HG02870 (cell line): ENCODE measurements at regions not wholly inside any gene's neighbourhood (a gene's known extent, or its start where the extent isn't known, plus 50 kb on each side); places are given as distances from the start of the nearest gene placed in this dataset.

Source experiments
- ATAC-seq: cut with Tn5 transposase; IDR thresholded peaks from one replicate; pipeline ENCODE4 v1.9.1; 2021; ENCODE audit warnings: mild to moderate bottlenecking, moderate library complexity; ENCODE audit not compliant: unreplicated experiment

- no peak for ATAC-seq
Measured at GRCh38 chr2:42910645-42911405, 118.4 kb upstream of the HAAO start.

GRCh38 chr2:42909966-42910365 is 117.6 kb upstream of the HAAO start:
- no peak for ATAC-seq

DNA sequence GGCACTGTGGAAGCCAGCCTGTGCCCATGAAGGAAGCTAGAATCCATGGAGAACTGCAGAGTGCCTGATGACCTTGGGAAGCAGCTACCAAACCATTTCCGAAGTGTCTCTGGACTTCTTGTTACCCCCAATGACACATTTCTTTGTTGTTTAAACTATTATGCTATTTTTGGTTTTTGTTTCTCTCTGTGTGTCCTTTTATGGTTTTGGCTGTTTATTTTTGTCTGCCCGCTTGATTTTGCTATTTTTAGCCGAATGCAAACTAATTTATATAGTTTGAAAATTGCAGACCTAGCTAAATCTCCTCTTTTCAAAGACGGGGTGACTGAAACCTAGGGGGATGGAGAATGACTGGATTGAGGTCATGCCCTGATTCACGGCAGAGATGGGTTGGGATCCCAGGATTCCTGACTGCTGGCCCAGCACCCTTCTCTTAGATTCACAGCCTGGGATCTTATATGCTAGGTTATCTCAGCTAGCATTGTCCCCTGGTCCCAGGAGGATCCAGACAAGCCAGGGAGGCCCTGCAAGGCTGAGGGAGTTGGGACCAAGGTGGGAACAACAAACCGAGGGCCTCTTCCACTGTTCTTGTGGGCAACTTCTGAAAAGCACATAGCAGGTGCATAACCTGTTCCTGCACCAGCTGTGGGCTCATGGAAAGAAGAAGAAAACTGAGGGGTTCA is 116.3 kb upstream of the HAAO start:
- ATAC-seq = no peak

DNA sequence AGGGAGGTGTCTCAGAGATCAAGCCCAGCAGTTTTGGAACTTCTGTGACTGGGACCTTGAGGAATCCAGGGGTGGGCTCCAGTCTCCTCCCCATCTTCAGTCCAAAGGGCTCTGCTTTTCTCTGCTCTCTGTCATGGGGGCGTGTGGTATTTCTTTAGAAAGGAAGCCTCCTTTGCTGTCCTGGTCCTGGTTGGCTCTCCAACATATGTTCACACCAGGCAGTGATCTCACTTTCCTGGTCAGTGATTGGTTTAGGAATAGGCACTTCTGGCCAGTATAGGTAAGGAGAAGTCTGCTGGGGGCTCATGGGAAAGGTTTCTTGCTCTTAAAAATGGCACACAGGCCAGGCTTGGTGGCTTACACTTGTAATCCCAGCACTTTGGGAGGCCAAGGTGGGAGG is 115.5 kb upstream of the HAAO start:
- no peak for ATAC-seq

DNA sequence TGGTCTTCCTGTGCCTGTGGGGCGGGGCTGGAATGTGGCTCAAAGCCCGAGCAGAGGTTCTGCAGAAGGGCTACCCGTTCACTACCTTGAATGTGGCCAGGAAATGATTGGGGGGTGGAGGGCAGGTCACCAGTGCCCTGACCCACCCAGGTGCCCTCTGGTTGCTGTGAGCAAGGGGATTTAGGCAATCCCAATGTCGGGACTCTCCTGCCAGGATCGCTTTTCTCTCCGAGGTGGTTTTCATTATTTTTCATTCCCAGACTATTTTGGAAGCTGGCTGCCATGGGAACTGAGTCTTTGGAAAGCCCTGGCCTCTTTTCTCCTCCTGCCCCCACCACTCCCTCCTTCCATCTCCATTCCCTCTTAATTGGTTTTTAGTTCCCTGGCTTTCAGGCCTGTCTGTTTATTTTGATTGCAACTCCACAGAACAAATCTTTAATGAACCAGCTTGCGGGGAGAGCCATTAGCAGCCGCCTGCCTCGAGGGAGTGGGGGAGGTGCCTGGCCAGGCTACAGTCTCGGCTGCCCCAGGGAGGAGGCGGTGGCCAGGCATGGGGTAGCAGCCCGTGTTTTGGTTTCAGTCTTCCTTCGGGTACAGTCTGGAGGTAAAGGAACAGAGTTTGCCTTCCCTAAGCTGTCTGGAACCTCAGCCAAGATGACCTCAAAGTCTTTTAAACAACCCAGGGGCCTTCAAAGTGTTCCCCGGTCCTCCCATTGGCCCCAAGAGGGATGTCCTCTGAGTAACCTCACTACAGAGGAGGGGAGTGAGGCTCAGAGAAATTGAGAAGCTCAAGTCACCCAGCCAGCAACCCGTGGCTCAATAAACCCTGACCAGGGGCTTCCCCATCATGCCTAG is 114.4 kb upstream of the HAAO start:
- no peak for ATAC-seq

DNA sequence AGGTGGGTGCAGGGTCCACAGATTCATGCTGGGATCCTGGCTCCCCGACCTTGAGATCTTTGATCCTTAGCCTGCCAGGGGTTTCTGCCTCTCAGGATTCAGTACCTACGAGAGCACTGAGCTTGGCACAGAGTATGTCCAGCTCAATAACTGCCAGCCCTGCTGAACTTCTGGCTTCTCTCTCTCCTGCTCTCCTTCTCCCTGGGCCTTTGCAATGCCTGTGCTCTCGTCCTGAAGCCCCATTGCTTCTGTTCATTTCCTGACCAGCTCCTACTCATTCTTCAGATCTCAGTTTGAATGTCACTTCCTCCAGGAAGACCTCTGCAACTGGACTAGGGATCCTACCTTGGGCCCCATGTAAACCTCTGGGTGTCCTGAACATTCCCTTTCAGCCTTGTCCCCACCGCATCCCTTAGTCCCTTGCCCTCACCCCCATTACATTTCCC is 113.8 kb upstream of the HAAO start:
- no peak for ATAC-seq

DNA sequence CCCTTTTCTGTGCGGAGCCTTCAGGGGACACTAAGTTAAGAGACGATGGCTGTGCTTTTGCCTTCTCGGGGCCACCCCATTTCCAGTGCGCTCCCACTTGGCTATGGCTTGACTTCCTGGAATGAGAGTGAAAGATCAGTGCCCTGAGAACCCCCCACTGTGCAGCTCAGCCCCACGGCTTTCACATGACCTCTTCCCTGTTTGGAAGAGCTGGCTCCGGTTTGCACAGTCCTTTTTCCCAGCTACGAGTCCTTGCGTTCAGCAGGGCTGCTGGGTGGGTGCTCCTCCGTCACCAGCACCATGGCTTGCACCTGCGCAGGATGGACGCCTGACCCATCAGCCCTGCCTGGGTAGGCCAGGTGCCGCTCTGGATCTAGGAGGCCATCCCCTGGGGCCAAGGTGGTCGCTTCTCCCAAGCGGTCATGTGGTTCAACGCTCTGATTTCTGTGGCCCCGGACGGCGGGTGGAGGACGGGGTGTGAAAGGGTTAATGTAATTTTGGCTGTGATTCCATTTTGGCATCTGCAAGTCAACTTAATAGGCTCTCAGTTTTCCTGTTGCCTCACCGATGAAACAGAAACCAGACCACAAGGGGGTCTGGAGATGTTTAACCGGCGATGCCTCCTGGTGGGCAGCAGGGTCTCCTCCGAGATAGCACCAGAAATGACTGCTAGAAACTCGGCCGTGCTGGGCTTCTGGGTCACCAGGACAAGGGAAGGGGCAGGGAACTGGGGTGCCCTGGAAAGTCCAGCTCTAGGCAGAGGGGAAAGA is 113.1 kb upstream of the HAAO start:
- ATAC-seq = no peak

DNA sequence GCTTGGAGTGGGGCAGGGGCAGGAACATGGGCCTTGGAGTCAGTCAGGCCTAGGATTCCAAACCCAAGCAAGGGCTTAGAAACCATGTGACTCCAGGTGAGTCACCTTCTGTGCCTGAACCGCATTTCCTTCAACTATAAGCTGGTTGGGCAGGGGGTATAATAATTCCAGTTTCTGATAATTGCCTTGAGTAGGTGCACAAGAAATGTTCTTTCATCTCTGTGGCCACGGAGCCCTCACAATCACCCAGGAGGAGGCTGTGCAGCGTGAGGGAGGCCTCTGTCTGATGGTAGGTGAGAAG is 112.1 kb upstream of the HAAO start:
- ATAC-seq = no peak

- no peak for ATAC-seq
Measured at GRCh38 chr2:42903821-42904575, 111.6 kb upstream of the HAAO start.

DNA sequence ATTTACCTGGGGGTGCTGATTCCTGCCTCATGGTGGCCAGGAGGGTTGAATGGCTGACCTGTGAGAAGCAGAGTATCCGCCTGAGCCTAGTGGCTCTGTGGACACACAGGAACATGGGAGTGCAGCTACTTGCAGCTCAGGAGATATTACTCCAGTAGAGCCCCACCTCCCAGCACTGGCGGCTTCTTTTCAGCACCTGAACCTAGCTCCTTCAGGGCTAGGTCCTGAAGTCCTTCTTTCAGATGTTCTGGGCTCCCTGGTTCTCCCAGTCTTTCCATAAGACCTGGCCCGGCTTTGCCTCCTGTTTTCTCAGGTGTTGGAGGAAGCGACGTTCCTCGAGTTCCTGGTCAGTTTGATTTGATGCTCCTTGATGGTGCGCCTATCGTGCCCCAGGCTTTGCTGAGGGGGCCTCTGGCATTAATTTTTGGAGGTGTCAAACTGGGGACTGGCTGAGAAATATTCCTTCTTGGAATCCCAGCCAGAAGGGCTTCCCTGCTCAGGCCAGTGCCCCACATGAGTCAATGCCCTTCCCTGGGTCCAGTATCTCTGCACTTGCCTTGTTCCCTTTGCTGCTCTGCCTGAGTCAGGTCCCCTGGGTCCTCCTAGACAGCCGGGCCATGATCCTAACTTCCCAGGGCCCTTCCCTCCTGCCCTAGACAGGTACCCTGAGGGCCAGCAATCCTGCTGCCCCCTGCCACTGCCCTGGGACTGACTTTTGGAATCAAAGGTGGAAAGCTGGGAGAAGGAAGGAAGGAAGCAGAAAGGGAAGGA is 110.7 kb upstream of the HAAO start:
- ATAC-seq = no peak

DNA sequence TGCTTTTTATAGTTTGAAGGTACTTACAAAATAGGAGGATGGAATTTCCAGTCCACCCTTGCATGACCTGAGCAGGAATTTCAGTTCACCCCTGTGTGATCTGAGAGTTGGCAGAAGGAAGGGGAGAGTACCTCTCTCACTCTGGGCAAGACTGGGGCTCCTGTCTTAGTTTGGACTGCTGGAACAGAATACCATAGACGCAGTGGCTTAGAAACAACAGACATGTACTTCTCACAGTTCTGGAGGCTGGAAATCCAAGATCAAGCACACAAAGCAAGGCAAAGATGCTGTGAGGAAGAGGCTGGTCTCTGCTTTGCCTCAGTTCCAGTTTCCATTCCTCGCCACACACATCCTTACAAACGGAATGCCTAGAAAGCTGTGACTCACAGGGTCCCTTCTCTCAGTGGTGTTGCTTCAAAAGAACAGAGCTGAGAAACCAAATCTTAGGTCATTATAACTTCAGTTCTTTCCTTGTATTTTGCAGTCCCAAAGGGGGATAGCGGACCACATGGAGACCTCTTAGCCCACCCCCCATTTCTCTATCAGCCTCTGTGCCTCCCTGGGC is 108.8 kb upstream of the HAAO start:
- no peak for ATAC-seq

GRCh38 chr2:42900289-42900891 is 108.0 kb upstream of the HAAO start:
- no peak for ATAC-seq

- ATAC-seq = no peak
Measured at GRCh38 chr2:42897358-42897757, 105.0 kb upstream of the HAAO start.

DNA sequence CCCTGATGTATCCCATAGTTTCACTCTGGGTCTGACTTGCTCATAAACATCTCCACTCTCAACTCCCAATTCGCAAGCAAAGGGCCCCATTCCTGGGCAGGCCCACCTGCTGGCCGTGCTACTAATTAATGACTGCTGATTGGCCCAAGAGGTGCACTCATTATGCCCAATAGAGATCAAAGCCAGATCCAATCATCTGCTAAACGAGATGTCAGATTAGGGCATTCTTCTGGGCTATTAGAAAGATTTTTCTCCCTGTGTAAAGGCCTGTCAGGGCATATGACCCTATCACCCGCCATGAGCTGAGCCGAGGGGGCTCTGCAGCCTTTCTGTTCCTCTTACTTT is 103.4 kb upstream of the HAAO start:
- ATAC-seq = no peak

- no peak for ATAC-seq
Measured at GRCh38 chr2:42895134-42895790, 102.9 kb upstream of the HAAO start.

- ATAC-seq = no peak
Measured at GRCh38 chr2:42893047-42893758, 100.8 kb upstream of the HAAO start.

GRCh38 chr2:42890791-42891355 is 98.5 kb upstream of the HAAO start:
- no peak for ATAC-seq
